Activated CD4-positive, alpha-beta T cell treated with anti-CD3 and anti-CD28 coated beads, Interleukin-2, Interleukin-6, amounts not matched to agents 100 ng/mL and 50 ng/mL, durations not matched to agents 16 hours and 8 hours (primary cell): ENCODE measurements at regions not wholly inside any gene's neighbourhood (a gene's known extent, or its start where the extent isn't known, plus 50 kb on each side); places are given as distances from the start of the nearest gene placed in this dataset.

Source experiments
- DNase-seq: peaks from one replicate; pipeline ENCODE4 v3.0.0-alpha.2; 2020

GRCh38 chr13:72093262-72093661 lies 226.3 kb upstream of the DACH1 start:
- no peak for DNase-seq

- DNase-seq = no peak
Measured at GRCh38 chr13:72074663-72075062, 207.7 kb upstream of the DACH1 start.

GRCh38 chr13:72072261-72072660 lies 205.3 kb upstream of the DACH1 start:
- no peak for DNase-seq

- no peak for DNase-seq
Measured at GRCh38 chr13:72071713-72072112, 204.7 kb upstream of the DACH1 start.

GRCh38 chr13:72062566-72062965 lies 195.6 kb upstream of the DACH1 start:
- no peak for DNase-seq

- DNase-seq = no peak
Measured at GRCh38 chr13:72061613-72062012, 194.6 kb upstream of the DACH1 start.

GRCh38 chr13:72050251-72050650 lies 183.2 kb upstream of the DACH1 start:
- no peak for DNase-seq

- DNase-seq = no peak
Measured at GRCh38 chr13:72043366-72043765, 176.4 kb upstream of the DACH1 start.

- no peak for DNase-seq
Measured at GRCh38 chr13:72041165-72041564, 174.2 kb upstream of the DACH1 start.

- no peak for DNase-seq
Measured at GRCh38 chr13:72039126-72039525, 172.1 kb upstream of the DACH1 start.

GRCh38 chr13:72029981-72030380 lies 163.0 kb upstream of the DACH1 start:
- DNase-seq = no peak

GRCh38 chr13:72025836-72026235 lies 158.8 kb upstream of the DACH1 start:
- no peak for DNase-seq

GRCh38 chr13:72023895-72024294 lies 156.9 kb upstream of the DACH1 start:
- DNase-seq = no peak

- no peak for DNase-seq
Measured at GRCh38 chr13:72005455-72005854, 138.5 kb upstream of the DACH1 start.

- no peak for DNase-seq
Measured at GRCh38 chr13:72004784-72005374, 137.9 kb upstream of the DACH1 start.

- DNase-seq = no peak
Measured at GRCh38 chr13:72004246-72004645, 137.2 kb upstream of the DACH1 start.

GRCh38 chr13:71998223-71998622 lies 131.2 kb upstream of the DACH1 start:
- DNase-seq = no peak

GRCh38 chr13:71979616-71980015 lies 112.6 kb upstream of the DACH1 start:
- DNase-seq = peak; percentile 1

- no peak for DNase-seq
Measured at GRCh38 chr13:71977028-71977427, 110.0 kb upstream of the DACH1 start.

GRCh38 chr13:71967990-71968389 lies 101.0 kb upstream of the DACH1 start:
- no peak for DNase-seq

- no peak for DNase-seq
Measured at GRCh38 chr13:71964491-71965100, 97.6 kb upstream of the DACH1 start.

- DNase-seq = no peak
Measured at GRCh38 chr13:71962735-71963134, 95.7 kb upstream of the DACH1 start.

- no peak for DNase-seq
Measured at GRCh38 chr13:71962126-71962525, 95.1 kb upstream of the DACH1 start.

GRCh38 chr13:71949441-71949840 lies 82.4 kb upstream of the DACH1 start:
- no peak for DNase-seq

- DNase-seq = no peak
Measured at GRCh38 chr13:71939186-71939585, 72.2 kb upstream of the DACH1 start.
